ENCODE measurements at regions not wholly inside any gene's neighbourhood (a gene's known extent, or its start where the extent isn't known, plus 50 kb on each side); places are given as distances from the start of the nearest gene placed in this dataset.

- peaks cover 6 to 9% of the 10 kb centered on the region in 2 donors for H3K9me3 Mint-ChIP-seq
Measured at GRCh38 chr16:35146723-35147458, 1687.5 kb downstream of the TP53TG3F start.

DNA sequence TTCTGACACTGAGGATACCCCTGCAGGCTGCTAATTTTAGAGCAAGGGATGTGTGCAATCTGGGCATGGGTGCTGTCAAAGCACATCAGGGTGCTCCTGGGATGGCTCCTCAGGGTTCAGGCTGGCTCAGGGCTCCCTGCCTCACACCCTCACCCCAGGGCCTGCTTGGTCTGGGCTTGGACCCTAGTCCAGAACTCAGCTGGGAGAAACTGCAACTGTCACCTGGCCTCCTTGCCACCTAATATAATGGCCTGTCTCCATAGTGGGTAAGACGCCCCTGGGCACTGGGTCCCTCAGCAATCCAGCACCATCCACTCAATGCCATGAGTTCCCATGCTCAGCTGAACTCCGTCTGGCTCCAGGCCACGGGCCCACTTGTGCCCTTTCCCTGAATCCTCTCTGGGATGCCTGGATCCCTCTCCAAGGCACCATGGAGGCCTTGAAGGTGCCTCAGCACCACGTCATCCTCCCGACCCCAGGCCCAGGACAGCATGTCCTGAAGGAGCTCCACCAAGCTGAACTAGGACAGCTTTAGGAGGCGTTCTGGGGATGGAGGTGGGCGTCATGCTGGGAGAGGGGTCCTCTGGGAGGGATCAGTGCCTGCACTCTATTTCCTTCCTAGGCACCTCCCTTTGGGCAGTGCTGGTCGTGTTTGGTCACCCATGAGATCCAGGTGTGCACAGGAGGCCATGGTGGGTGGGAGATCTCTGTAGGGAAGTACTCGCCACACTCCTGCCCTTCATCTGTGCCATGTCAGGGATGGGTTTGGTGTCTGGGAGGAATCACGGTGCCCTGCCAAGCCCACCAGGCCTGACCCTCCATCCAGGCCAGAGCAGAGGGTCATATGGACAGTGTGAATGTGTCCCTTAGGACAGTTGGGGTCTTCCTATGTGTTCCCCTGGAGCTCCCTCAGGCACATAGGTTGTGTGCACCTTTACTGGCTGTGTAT lies 1688.4 kb downstream of the TP53TG3F start:
- no peak overlapping the region for H3K27ac Mint-ChIP-seq
- intact Hi-C loops (cut with micrococcal nuclease) = no loop called here
- DNase-seq = no peak
- no peak overlapping the region for H3K4me3 Mint-ChIP-seq
- 67% methylated on average over 9 of the region's 10 CpGs for WGBS (ENCODE audit: insufficient coverage)
- peaks cover 7% of the 10 kb centered on the region for H3K36me3 Mint-ChIP-seq
- H3K4me1 Mint-ChIP-seq = no peaks in the 10 kb centered on the region
- no peaks in the 10 kb centered on the region for H3K27me3 Mint-ChIP-seq (ENCODE audit: low read depth in 2 of 2)
- TF ChIP-seq CTCF (IDR thresholded peaks at IDR 0.05) = no peak
- Histone ChIP-seq H3K9me3 (ENCODE audit: control insufficient read depth, insufficient read depth, low read length) (peaks cover 79% of the 10 kb centered on the region), H3K4me3 (ENCODE audit: low read length) (no peak overlapping the region), H3K36me3 (ENCODE audit: control insufficient read depth, insufficient read depth, low read length) (no peaks in the 10 kb centered on the region), H3K27me3 (ENCODE audit: control insufficient read depth, insufficient read depth, low read length) (no peaks in the 10 kb centered on the region), H3K27ac (ENCODE audit: low read length) (no peak overlapping the region), H3K4me1 (ENCODE audit: control insufficient read depth, insufficient read depth, low read length) (no peaks in the 10 kb centered on the region)
- ATAC-seq = no peak
- H3K9me3 Mint-ChIP-seq = peaks cover 7 to 11% of the 10 kb centered on the region in 2 donors

More at GRCh38 chr16:35146723-35147458, 1687.5 kb downstream of the TP53TG3F start:
- ATAC-seq (no peak), DNase-seq (no peak)
- Histone ChIP-seq H3K4me3 (ENCODE audit: low read length) (no peak overlapping the region), H3K9me3 (ENCODE audit: control insufficient read depth, insufficient read depth, low read length) (peaks cover 79% of the 10 kb centered on the region), H3K27me3 (ENCODE audit: control insufficient read depth, insufficient read depth, low read length) (no peaks in the 10 kb centered on the region), H3K36me3 (ENCODE audit: control insufficient read depth, insufficient read depth, low read length) (no peaks in the 10 kb centered on the region), H3K27ac (ENCODE audit: low read length) (no peak overlapping the region), H3K4me1 (ENCODE audit: control insufficient read depth, insufficient read depth, low read length) (no peaks in the 10 kb centered on the region)
- Mint-ChIP-seq H3K27me3 (ENCODE audit: low read depth in 2 of 2) (no peaks in the 10 kb centered on the region), H3K4me3 (no peak overlapping the region), H3K27ac (no peak overlapping the region), H3K4me1 (no peaks in the 10 kb centered on the region), H3K36me3 (peaks cover 7% of the 10 kb centered on the region)
- intact Hi-C loops (cut with micrococcal nuclease) = no loop called here
- 86% methylated on average over 14 of the region's 14 CpGs for WGBS (ENCODE audit: insufficient coverage)
- TF ChIP-seq CTCF (IDR thresholded peaks at IDR 0.05) = no peak

DNA sequence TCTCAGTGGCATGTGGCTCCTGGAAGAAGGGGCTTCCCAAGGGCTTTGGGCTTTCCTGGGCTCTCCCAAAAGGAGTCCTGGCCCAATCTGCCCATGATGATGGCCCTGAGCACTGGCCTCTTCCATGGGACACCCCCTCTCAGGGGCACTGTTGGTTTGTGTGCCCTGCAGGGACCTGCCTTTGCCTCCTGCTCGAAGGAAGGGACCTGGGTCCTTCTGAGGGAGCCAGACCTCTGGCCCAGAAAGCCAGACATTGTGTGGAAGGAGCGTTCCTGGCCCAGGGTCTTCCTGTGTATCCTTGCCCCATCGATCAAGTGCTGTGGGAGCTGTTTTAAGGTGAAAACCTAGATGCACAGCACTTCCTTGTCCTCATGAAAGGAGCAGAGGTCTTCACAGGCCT lies 1689.3 kb downstream of the TP53TG3F start:
- Histone ChIP-seq H3K27ac (ENCODE audit: low read length) (no peak overlapping the region), H3K4me3 (ENCODE audit: low read length) (no peak overlapping the region), H3K4me1 (ENCODE audit: control insufficient read depth, insufficient read depth, low read length) (no peaks in the 10 kb centered on the region), H3K36me3 (ENCODE audit: control insufficient read depth, insufficient read depth, low read length) (no peaks in the 10 kb centered on the region), H3K9me3 (ENCODE audit: control insufficient read depth, insufficient read depth, low read length) (peaks cover 79% of the 10 kb centered on the region), H3K27me3 (ENCODE audit: control insufficient read depth, insufficient read depth, low read length) (no peaks in the 10 kb centered on the region)
- Mint-ChIP-seq H3K4me1 (no peaks in the 10 kb centered on the region), H3K27me3 (ENCODE audit: low read depth in 2 of 2) (no peaks in the 10 kb centered on the region), H3K4me3 (no peak overlapping the region), H3K36me3 (peaks cover 7% of the 10 kb centered on the region), H3K27ac (no peak overlapping the region), H3K9me3 (peaks cover 9 to 14% of the 10 kb centered on the region in 2 donors)
- WGBS (ENCODE audit: insufficient coverage) = 62% methylated on average over 3 of the region's 3 CpGs
- ATAC-seq = no peak
- intact Hi-C loops (cut with micrococcal nuclease) = no loop called here
- no peak for TF ChIP-seq CTCF (IDR thresholded peaks at IDR 0.05)
- DNase-seq = no peak

Measured in natural killer cell (primary cell).